Epidermal melanocyte (primary cell): ENCODE measurements at regions not wholly inside any gene's neighbourhood (a gene's known extent, or its start where the extent isn't known, plus 50 kb on each side); places are given as distances from the start of the nearest gene placed in this dataset.

Experiments
- DNase-seq: peaks from one replicate; pipeline ENCODE4 v3.0.0; 2011; ENCODE audit warnings: low spot score; ENCODE audit not compliant: insufficient read length

DNA sequence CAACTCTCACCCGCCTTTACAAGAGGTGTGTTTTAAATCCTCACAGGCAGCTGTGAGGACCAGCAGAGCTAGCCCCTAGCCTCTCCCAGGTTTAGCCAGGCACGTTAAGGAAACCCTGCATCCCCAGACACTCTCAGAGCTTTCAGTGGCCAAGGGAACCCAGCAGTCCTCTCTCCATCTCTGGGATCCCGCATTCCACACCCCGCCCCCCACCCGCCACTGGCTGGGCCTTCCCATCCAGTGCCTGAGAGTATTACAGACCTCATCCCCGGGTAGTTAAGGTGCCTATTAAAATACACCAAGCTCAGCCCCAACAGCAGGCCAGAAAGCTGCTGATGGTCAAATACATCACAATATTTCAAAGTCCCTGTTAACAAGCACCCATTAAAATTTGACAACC is 256.2 kb downstream of the BCOR start:
- DNase-seq, result no peak

DNA sequence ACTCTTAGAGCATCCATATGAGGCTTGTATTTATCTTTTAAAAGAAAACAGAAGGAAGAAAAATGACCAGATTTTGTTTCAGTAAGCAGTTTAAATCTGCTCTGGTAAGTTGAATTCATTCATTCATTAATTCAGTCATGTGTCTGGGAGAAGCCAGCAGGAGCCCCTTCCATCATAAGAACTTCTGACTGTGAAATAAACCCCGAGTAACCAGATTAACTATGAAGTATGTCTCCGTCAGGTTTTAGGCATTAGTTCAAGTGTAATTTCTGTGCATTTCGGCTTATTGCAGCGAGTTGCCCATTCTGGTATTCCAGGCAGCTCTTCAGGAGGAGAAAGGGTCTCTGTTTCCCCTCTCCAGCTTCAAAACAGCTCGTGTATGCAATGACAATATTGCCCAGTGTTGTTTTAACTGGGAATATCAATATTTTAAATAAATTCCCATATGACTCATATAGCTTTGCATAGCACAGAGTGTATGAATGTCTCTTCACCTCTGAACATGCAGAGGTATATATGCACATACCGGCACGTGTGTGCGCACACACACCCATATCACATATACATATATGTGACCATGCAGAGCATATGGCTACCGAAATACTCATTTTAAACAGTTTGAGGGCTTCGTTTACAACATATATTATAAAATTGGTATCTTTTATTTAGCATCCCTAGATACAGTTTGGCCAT is 255.3 kb downstream of the BCOR start:
- DNase-seq, result no peak

DNA sequence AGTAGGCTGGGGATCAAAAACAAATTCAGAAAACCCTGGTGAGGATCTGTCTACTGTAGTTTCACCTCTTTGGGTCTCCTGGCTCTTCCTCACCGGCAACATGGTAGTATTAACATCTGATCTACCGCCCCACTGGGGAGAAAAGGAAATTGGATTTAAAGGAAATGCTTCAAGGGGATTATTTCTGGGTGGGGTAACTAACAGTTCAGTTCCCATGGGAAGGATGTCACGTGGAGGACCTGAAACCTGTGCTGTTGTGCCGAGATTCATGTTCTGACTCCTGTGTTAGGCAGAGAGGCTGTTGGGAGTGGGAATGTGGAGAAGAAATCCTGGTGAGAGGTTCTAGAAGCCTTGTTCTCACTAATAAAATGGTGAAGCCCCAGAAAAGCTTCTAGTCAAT is 254.4 kb downstream of the BCOR start:
- DNase-seq, result no peak

DNA sequence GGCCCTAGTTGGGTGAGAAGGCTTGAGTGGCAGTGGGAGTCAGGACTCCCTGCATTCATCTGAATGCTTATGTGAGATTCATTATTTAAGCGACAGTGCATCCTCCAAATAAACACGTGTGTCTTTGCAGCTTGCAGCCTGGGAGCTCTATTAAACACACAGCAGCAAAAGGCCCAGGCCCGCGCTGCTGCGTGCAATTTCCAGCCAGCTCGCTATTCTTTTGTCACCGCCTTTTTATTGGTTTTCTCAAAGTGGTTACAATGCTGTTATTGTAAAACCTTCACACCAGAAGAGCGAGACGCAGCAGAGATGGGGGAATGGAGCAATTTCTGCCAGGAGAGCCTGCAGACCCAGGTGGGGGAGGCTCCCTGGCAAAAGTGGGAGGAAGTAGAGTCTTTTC is 252.5 kb downstream of the BCOR start:
- no peak for DNase-seq

DNA sequence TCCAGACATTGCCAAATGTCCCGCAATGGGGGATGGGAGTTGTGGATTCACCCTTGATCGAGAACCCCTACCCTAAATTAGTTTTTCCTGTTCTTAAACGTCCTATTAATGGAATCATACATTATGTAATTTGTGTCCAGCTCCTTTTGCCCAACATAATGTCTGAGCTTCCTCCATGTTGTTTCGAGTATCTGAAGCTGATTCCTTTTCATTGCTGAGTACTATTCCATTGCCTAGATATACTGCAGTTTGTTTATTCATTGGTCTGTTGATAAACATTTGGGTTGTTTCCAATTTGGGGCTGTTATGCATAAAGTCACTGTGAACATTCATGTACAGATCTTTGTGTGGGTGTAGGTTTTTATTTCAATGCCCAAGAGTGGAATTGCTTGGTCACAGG is 251.3 kb downstream of the BCOR start:
- DNase-seq, result no peak

DNA sequence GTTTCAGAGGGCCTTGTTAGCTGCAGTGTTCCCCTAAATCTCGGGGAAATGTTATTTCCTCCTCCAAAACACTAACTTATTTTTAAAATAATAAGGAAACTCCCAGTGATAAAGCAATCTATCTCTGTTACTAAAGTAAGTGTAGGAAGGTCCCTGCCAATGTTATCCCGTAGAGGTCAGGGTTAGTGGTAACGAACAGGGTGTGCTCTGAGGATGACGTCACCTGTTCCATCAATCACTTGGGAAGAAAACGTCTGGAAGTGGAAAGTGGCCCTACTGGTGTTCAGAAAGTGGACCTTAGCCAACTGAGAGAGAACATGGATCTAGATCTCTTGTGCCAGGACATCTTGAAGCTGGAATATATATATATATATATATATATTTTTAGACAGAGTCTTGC is 249.5 kb downstream of the BCOR start:
- no peak for DNase-seq

DNA sequence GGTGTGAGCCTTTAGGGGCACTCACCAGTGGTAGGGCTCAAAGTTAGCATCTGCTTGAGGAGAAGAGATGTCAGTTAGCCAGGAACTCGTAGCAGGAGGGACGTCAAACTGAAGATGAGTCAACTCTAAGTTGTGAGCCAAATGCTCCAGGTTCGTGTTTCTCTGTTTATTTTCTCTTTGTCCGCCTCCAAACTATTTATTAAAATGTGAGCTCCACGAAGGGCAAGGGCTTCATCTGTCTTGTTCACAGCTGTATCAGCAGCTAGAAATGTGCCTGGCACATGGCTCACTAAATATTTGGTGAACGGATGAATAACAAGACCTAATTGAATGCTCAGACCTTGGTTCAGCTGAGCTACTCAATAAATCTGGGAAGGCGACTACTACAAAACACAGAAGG is 248.9 kb downstream of the BCOR start:
- DNase-seq, result no peak

DNA sequence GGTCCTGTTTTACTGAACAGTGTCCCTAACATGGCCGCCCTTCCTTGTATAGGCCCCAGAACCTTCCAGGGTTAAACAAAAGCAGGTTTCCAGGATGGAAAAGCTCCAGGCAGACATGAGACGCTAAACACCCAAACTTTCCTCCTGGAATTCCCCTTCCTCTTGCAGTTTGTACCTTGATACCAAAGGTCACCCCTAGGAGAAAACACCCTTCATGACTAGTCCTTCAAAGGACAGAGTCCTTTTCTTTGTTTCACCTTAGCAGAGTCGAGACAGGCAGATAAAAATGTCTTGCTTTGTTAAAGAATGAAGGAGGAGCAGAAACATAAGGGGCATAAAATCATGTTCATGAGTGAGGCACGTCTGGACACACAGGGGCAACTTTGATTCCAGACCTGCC is 247.5 kb downstream of the BCOR start:
- no peak for DNase-seq

DNA sequence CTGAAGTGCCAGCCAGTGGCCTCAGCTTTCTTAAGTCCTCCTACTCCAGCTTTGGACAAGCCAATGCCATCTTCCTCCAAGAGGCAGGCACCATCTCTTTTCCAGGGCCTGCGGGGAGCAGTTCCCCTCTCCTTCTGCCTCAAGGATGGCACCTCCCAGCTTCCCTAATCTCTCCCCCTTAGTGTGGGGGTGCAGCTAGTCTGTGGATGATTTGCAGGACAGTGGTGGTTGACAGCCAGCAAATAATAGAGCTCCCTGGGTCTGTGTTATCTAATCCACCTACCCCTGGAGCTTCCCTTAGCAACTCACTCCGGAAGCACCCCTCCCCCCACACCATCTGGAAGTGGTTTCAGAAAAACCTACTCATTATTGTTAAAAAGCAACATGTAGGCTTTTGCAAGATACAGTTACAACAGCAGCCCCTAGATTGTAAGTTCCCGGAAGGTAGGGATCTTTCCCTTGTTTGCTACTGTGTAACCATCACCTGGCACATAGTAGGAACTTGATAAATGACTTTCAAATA is 247.1 kb downstream of the BCOR start:
- DNase-seq, result no peak

DNA sequence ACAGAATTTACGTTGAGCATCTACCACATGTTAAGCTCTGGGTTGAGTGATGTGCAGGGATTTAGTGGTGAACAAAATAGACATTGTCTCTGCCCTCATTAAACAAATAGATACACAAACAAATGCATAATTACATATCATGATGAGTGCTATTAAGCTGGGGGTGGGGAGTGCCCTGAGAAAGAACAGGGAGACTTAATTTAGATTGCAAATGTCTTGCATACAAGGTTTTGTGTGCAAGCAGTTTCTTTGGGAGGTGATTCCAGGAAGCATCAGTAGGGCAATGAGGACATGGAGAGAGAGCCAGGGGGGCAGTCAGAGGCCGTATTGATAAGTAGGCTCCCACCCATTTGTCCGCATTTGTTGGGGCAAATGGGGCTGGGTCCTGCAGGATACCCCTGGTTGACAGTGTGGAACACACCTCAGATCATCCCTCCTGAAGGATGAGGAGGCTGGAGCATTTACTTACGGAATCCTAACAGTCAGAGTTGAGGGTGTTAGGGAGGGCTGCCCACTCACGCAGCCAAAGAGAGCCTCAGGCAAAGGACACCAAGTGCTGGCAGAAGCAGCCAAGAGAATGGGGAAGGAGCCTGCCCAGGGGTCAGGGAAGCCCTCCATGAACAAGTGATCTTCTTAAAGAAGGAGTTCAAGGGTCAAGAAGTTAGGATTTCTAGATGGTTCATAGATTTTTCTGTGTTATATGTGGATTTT is 245.9 kb downstream of the BCOR start:
- no peak for DNase-seq

DNA sequence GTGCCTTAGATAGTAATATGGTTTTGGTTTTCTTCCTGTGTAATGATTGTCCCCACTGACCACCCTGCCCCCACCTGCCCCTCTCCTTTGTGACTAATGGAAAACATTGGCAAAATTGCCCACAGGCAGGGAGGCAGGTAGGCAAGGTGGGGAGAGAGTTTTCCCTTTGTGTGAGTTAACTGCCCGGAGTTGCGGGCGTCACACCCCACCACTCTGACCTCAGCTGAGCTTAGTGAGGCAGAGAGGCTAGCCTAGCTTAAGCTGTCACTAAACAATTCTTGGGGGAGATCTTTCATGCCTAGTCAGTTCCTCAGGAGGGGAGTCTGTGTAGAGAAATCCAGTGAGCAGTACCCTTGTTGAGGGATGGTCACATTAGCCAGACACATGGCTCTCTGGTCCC is 245.3 kb downstream of the BCOR start:
- DNase-seq, result no peak

DNA sequence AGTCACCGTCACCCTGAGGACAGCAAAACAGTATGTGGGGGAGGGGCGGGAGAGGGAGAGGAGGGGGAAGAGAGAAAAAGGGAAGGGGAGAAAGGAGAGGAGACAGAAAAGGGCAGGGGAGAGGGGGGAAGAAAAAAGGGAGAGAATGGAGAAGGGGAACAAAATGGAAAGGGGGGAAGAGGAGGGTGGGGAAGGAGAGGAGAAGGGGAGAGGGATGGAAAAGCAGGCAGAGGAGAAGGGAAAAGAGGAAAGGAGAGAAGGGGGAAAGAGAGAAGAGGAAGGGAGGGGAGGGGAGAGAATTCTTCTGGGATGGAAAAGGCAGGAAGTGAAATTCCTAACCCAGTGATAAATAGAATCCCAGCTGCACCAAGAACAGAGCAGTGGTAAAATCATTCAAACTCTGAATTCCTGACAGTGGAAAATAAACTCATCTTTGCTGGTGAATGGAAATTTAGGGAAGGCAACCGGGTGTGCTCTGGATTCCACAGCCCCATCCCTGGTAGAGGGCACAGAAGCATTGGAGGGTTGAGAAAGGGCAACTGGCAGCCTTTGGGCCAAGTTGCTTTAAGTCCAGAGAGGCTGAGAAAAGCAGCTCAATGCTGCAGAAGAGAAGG is 244.2 kb downstream of the BCOR start:
- DNase-seq, result no peak

DNA sequence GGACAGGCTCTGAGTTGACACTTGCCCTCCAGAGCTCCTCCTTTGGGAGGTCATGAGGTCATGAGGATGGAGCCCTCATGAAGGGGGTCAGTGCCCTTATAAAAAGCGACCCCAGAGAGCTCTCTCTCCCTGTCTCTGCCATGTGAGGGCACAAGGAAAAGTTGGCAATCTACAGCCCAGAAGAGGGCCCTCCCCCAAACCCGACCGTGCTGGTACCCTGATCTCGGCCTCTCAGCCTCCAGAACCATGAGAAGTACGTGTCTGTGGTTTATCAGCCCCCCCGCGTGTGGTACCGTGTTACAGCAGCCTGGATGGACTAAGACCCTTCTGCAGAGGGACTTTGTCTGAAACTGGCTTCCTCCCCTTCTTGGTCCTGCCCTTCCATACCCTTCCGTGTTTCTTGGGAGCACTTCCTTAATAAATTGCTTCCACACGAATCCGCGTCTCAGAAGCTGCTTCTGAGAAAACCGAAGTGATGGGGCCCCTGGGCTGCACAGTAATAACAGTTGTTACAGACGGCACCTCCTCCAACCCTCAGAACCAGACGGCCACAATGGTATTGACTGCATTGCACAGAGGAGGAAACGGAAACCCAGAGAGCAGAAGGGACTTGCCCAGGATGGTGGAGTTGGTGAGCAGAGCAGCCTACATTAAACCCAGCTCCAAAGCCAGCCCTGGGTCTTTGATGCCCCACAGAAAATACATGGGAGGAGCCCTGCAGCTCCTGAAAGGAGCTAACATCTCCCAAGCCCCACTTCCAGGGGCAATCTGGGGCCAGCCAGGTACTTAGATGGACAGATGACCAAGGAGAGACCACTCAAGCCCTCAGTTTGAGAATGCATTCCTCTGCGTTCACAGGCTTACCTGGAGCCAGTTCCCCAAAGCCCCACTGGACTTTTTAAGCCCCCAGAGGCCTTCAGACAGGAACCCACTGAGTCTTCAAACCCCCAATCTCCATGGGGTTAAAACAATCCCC is 242.7 kb downstream of the BCOR start:
- DNase-seq, result no peak

DNA sequence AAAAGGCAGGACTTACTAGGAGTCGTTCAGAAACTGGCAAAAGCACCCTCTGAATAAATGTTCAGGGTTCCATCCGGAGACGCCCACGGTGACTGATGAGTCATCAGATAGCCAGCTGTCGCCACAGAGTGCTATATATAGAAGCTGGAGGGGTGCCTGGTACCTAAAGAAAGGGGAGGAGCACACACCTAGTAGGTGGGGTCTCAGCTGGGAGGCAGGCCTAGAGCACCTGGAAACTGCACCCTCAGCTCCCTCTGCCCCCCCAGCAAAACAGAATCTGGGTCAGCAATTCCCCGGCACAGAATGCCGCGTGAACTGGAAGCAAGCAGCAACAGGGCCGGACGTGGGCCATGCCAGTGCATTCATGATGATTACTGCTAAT is 242.0 kb downstream of the BCOR start:
- no peak for DNase-seq

DNA sequence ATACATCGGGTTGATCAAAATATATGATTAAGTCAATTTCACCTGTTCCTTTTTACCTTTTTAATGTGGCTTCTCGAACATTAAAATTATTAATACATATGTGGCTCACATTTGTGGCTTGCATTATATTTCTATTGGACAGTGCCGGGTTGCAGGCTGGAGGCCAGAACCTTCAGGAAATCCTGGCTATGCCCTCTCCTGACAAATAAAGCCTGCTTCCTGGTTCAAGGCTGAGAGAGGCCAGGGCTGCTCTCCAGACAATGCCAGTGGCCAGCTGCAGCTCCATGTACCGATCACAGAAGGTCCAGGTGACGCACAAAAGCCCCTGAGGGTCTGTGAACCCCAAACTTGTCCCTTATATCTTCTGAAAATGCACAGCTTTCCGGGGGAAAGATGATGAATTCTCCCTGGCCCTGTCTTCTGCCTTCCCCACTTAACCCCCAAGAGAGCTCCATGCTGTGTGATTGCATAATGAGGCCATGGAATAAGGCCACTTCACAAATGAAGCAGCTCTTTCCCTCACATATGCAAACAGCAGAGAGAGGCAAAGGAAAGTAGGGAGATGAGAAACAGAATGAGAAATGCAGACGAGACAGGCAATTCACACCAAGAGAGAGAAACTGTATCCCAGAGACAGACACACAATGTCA is 241.2 kb downstream of the BCOR start:
- DNase-seq, result no peak

DNA sequence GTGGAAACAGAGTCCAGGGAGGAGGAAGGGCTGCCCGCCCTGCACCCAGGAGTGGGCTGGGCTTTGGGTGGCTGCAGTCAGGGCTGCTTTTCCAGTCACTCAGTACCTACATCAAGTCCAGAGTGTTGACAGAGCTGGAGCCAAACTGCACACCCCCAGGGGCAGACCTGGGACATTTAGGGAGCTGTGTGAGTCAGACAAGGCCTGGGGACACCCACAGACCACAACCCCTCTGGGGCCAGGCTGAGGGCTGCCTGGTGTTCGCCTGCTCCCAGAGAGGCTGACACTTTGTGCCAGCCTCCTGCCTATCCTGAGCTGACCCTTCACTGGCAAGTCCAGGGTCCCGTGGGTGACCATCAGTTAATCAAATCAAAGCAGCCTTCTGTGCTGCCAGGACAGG is 240.0 kb downstream of the BCOR start:
- no peak for DNase-seq

DNA sequence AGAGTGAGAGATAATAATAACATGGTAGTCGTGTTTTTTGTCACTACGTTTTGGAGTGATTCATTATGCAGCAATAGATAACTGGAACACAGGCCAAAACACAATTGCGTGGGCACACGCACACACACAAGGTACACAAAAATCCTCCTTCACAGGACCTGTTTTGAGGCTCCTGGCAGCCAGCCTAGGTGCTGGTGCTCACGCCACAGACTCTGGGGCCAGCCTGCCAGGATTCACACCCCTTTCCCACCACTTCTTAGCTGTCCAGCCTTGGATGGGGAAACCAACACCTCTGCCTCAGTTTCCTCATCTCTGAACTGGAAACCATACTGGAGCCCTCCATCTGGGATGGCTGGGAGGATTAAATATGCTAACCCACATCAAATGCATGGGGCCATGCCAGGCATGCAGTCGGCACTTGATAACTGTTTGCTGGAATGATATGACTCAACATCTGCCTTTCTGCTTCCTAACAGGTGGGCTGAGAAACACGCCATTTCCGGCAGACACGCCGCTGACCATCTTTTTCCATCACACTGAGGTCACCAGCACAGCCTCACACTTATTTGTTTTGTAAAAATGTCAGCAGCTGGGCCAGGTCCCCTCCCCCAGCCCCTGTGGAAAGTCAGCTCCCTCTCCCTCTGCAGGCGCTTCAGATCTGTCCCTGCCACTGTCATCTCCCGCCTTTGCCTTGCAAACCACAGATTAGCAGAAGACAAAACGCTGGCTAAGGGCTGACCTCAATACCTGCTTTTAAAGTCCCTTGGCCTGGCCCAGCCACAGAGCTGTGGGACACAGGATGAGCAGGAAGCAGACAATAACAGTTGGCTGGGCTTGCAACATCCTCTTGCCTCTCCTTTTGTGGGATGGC is 237.5 kb downstream of the BCOR start:
- no peak for DNase-seq

DNA sequence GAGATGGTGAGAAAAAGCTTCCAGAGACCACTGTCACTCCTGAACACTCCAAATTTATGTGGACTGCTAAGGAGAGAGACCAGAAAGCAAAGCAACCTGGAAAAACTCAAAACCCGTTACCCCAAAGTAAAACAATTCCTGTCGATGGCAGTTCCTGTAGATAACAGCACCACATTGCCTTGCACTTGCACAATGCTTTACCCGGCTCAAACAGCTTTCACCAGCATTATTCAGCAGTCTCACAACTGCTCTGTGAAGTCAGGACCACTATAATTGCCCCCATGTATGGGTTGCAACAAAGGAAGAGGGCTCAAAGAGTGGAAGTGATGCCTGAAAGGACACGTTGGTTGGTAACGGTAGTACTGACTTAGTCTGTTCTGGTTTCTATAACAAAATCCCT is 234.8 kb downstream of the BCOR start:
- DNase-seq, result no peak

DNA sequence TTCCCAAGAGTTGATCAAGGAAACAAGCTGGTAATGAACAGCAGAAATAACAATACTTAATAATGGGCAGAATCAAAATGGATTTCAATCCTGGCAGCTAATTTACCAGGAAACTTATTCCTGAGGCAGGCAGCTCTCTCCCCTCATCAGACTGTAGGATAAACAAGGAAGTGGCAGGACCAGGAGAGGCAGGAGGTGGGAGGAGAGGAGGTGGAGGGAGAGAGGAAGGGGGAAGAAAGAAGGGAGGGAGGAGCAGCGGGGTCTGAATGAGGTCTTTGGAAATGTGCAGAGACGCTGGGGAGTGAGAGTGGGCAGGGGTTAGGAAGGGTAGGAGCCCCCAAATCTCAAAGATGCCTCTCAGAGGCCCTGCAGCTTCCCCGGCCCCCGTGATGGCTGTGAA is 231.5 kb downstream of the BCOR start:
- DNase-seq, result no peak
